ENCODE measurements at regions not wholly inside any gene's neighbourhood (a gene's known extent, or its start where the extent isn't known, plus 50 kb on each side); places are given as distances from the start of the nearest gene placed in this dataset.

GRCh38 chr17:13721705-13722104 lies 120.0 kb upstream of the HS3ST3A1 start:
- Histone ChIP-seq H3K36me3 (ENCODE audit: control insufficient read depth in 2 of 2, extremely low read depth in 1 of 2, insufficient read depth in 2 of 2, low read length in 2 of 2) (no peaks in the 10 kb centered on the region), H3K27ac (ENCODE audit: insufficient read depth, low read depth, low read length) (no peak overlapping the region), H4K20me1 (replicated peaks; ENCODE audit: control insufficient read depth, extremely low read depth, insufficient read depth, low read length) (no peaks in the 10 kb centered on the region), H3K79me2 (ENCODE audit: control insufficient read depth, insufficient read depth, low read length) (no peaks in the 10 kb centered on the region), H3K9ac (replicated peaks; ENCODE audit: extremely low read depth, insufficient read depth, low read length) (no peak overlapping the region), H3K4me3 (replicated peaks in 1 of 3; ENCODE audit: insufficient read depth in 1 of 3, low read depth in 1 of 3, low read length in 3 of 3) (no peak overlapping the region), H3K9me3 (replicated peaks; ENCODE audit: control insufficient read depth, insufficient read depth, low read length) (no peaks in the 10 kb centered on the region), H2AFZ (ENCODE audit: low read depth, low read length) (no peak overlapping the region), H3K9me1 (replicated peaks; ENCODE audit: control insufficient read depth, extremely low read depth, insufficient read depth, low read length) (no peaks in the 10 kb centered on the region), H3K27me3 (ENCODE audit: control insufficient read depth in 2 of 2, insufficient read depth in 2 of 2, low read length in 2 of 2) (no peaks in the 10 kb centered on the region), H3K4me2 (ENCODE audit: insufficient read depth, low read length) (no peak overlapping the region), H3K4me1 (ENCODE audit: control insufficient read depth, extremely low read depth, insufficient read depth, low read length) (no peaks in the 10 kb centered on the region)
- TF ChIP-seq CTCF (IDR thresholded peaks at IDR 0.05; ENCODE audit: extremely low read depth in 1 of 2, insufficient read depth in 1 of 2, low read depth in 1 of 2, low read length in 2 of 2) (no peak), EZH2 (IDR thresholded peaks at IDR 0.05; ENCODE audit: borderline replicate concordance, low read depth, low read length, severe bottlenecking) (no peak), JUN (IDR thresholded peaks at IDR 0.05; ENCODE audit: borderline replicate concordance, insufficient read depth, insufficient read length, low read depth) (no peak), GATA2 (IDR thresholded peaks at IDR 0.05; ENCODE audit: insufficient read depth, insufficient read length, low read depth, low read length) (no peak), POLR2AphosphoS5 (IDR thresholded peaks at IDR 0.05; ENCODE audit: insufficient read depth, low read depth, low read length) (no peak), MYC (IDR thresholded peaks at IDR 0.05; ENCODE audit: low read depth, low read length) (no peak)
- intact Hi-C loops (cut with micrococcal nuclease) (no loop called here), dilution Hi-C loops (cut with MboI; ENCODE audit: extremely low pct_ligation_motif_present, low sequenced_read_pairs) (no loop called here)
- ChIA-PET POLR2A (no interaction called here), CTCF (no interaction called here)
- DNase-seq (ENCODE audit: low read depth, low spot score) (no peak), FAIRE-seq (no peak)
- no TSS peak for BruUV-seq (replicated peaks)

Measured in endothelial cell of umbilical vein (primary cell).